ENCODE measurements at regions not wholly inside any gene's neighbourhood (a gene's known extent, or its start where the extent isn't known, plus 50 kb on each side); places are given as distances from the start of the nearest gene placed in this dataset.

GRCh38 chr11:96466607-96467006 is 76.8 kb downstream of the JRKL start (continued):
- no peak for TF ChIP-seq RAD51 (IDR thresholded peaks at IDR 0.05; ENCODE audit: borderline replicate concordance, low read depth)
- no peak for TF ChIP-seq MNT (conservative IDR thresholded peaks at IDR 0.05)
- TF ChIP-seq CCAR2 (IDR thresholded peaks at IDR 0.05; ENCODE audit: low read depth, low read length), result no peak
- no peak for TF ChIP-seq NCOA2 (IDR thresholded peaks at IDR 0.05; ENCODE audit: partially characterized antibody in 2 of 2)
- TF ChIP-seq KHSRP (IDR thresholded peaks at IDR 0.05), result no peak
- no peak for TF ChIP-seq HDAC2 (IDR thresholded peaks at IDR 0.05)

- in situ Hi-C loops (cut with MboI), result loop anchor here (10.0 to 25.0 kb wide), 2 partner anchors 665 to 818 kb away; no protein-coding TSS in a partner anchor
- no peaks in the 10 kb centered on the region for H3K79me2 ChIP-seq (ENCODE audit: control insufficient read depth, insufficient read depth, low read length)
- H3K27ac ChIP-seq (ENCODE audit: extremely low read depth, low read depth, low read length), result no peak overlapping the region
- H3K4me2 ChIP-seq (ENCODE audit: insufficient read depth, low read length), result no peak overlapping the region
- H3K4me3 ChIP-seq, result no peak overlapping the region
- DNase-seq (ENCODE audit: extremely low read depth in 1 of 4, low spot score in 3 of 4) (no peak), ATAC-seq (no peak), FAIRE-seq (no peak)
- no peaks in the 10 kb centered on the region for H3K27me3 ChIP-seq (ENCODE audit: control insufficient read depth in 2 of 2, insufficient read depth in 2 of 2, low read length in 2 of 2)
- H3K9me3 ChIP-seq (replicated peaks; ENCODE audit: control insufficient read depth, insufficient read depth, low read depth, low read length), result peaks cover 6% of the 10 kb centered on the region
- H2AFZ ChIP-seq (ENCODE audit: low read depth, low read length), result no peak overlapping the region
- POLR2A ChIA-PET, result interaction anchor here (1.2 kb wide), 1 partner anchor 12 kb away, joined by 3 read pairs; no protein-coding TSS in a partner anchor
- intact Hi-C loops (cut with micrococcal nuclease), result loop anchor here (5.0 to 10.0 kb wide), 2 partner anchors 48 to 455 kb away; no protein-coding TSS in a partner anchor
- H3K9me1 ChIP-seq (ENCODE audit: control insufficient read depth, insufficient read depth, low read length), result no peaks in the 10 kb centered on the region
- CTCF ChIA-PET (ENCODE audit: low intra/inter-chr PET ratio), result no interaction called here
- WGBS (ENCODE audit: insufficient coverage, low coverage, missing lambda C conversion rate), result 41% methylated on average over 3 of the region's 3 CpGs
- no peak overlapping the region for H3K9ac ChIP-seq (ENCODE audit: insufficient read depth in 1 of 2, low read depth in 2 of 2, low read length in 2 of 2)
- BruUV-seq (replicated peaks), result no TSS peak
- no peaks in the 10 kb centered on the region for H3K36me3 ChIP-seq (ENCODE audit: control insufficient read depth, insufficient read depth, low read length)
- peaks cover 0 to 3% of the 10 kb centered on the region in 2 experiments; a peak in 1 of 5 replicates for H3K4me1 ChIP-seq (replicated peaks in 1 of 2; ENCODE audit: control insufficient read depth in 2 of 2, insufficient read depth in 2 of 2, low read length in 2 of 2)
- H4K20me1 ChIP-seq (replicated peaks; ENCODE audit: control insufficient read depth, insufficient read depth, low read length), result no peaks in the 10 kb centered on the region
- TF ChIP-seq ZNF592 (IDR thresholded peaks at IDR 0.05) (no peak), SAFB2 (IDR thresholded peaks at IDR 0.05; ENCODE audit: borderline replicate concordance, low read depth, low read length, severe bottlenecking) (no peak), LEF1 (IDR thresholded peaks at IDR 0.05) (no peak), MED1 (CRISPR knock-in tag; IDR thresholded peaks at IDR 0.05; ENCODE audit: borderline replicate concordance) (no peak), CREB3L1 (IDR thresholded peaks at IDR 0.05; ENCODE audit: borderline replicate concordance, low read depth) (no peak), PCBP2 (IDR thresholded peaks at IDR 0.05; ENCODE audit: low read depth, low read length, poor library complexity, severe bottlenecking) (no peak), PML (IDR thresholded peaks at IDR 0.05; ENCODE audit: low read length) (no peak), U2AF1 (optimal IDR thresholded peaks at IDR 0.05; ENCODE audit: low read depth, low read length) (no peak), KDM5B (IDR thresholded peaks at IDR 0.05; ENCODE audit: insufficient replicate concordance, low read depth, low read length) (no peak)
Measured at GRCh38 chr11:96469776-96470175, 80.0 kb downstream of the JRKL start.

Data from K562 (cell line).